ENCODE measurements at regions not wholly inside any gene's neighbourhood (a gene's known extent, or its start where the extent isn't known, plus 50 kb on each side); places are given as distances from the start of the nearest gene placed in this dataset.

DNA sequence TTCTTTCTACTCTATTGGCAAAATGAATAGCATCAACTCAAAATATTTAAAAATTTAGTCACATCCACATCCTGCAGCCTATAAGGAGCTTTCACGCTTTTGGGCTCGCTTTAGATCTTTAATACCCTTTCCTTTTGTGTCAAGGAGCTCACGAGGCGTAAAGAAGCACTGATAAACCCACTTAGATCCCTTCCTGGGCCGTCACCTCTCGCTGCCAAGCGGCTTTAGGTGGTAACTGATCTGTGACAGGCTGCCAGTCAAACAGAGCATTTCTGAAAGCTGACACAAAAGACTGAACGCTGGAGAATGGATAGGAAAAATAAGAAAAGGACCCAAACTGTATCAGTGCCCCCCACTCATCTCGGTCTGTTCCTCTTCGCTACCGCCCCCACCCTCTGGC is 385.7 kb upstream of the MMS22L start:
- Histone ChIP-seq H3K27me3 (replicated peaks; ENCODE audit: insufficient read depth, low read length) (no peaks in the 10 kb centered on the region), H3F3A (ENCODE audit: insufficient read depth, low read length) (no peaks in the 10 kb centered on the region), H3K9me3 (replicated peaks; ENCODE audit: insufficient read depth, low read length) (no peaks in the 10 kb centered on the region), H3K4me2 (ENCODE audit: low read depth, low read length) (no peak overlapping the region), H4K20me1 (ENCODE audit: insufficient read depth, low read length) (no peaks in the 10 kb centered on the region), H3K9me2 (replicated peaks; ENCODE audit: insufficient read depth, low read length) (no peaks in the 10 kb centered on the region; the same call in 1 of the 2 replicates), H2AFZ (ENCODE audit: low read length) (no peak overlapping the region), H3K4me3 (ENCODE audit: low read length) (no peak overlapping the region), H3K79me2 (ENCODE audit: low read length) (no peaks in the 10 kb centered on the region), H3K9ac (ENCODE audit: low read length) (no peak overlapping the region), H3K4me1 (ENCODE audit: low read length) (no peaks in the 10 kb centered on the region), H3K36me3 (replicated peaks; ENCODE audit: insufficient read depth, low read length) (no peaks in the 10 kb centered on the region), H3K27ac (ENCODE audit: low read length) (no peak overlapping the region)
- no peak for DNase-seq
- TF ChIP-seq EZH2phosphoT487 (IDR thresholded peaks at IDR 0.05; ENCODE audit: low read length) (no peak), EZH2 (optimal IDR thresholded peaks at IDR 0.05; ENCODE audit: low read depth, low read length) (no peak)
- TF ChIP-seq, protein P1, sequence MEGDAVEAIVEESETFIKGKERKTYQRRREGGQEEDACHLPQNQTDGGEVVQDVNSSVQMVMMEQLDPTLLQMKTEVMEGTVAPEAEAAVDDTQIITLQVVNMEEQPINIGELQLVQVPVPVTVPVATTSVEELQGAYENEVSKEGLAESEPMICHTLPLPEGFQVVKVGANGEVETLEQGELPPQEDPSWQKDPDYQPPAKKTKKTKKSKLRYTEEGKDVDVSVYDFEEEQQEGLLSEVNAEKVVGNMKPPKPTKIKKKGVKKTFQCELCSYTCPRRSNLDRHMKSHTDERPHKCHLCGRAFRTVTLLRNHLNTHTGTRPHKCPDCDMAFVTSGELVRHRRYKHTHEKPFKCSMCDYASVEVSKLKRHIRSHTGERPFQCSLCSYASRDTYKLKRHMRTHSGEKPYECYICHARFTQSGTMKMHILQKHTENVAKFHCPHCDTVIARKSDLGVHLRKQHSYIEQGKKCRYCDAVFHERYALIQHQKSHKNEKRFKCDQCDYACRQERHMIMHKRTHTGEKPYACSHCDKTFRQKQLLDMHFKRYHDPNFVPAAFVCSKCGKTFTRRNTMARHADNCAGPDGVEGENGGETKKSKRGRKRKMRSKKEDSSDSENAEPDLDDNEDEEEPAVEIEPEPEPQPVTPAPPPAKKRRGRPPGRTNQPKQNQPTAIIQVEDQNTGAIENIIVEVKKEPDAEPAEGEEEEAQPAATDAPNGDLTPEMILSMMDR (IDR thresholded peaks at IDR 0.05; ENCODE audit: low read length): no peak

DNA sequence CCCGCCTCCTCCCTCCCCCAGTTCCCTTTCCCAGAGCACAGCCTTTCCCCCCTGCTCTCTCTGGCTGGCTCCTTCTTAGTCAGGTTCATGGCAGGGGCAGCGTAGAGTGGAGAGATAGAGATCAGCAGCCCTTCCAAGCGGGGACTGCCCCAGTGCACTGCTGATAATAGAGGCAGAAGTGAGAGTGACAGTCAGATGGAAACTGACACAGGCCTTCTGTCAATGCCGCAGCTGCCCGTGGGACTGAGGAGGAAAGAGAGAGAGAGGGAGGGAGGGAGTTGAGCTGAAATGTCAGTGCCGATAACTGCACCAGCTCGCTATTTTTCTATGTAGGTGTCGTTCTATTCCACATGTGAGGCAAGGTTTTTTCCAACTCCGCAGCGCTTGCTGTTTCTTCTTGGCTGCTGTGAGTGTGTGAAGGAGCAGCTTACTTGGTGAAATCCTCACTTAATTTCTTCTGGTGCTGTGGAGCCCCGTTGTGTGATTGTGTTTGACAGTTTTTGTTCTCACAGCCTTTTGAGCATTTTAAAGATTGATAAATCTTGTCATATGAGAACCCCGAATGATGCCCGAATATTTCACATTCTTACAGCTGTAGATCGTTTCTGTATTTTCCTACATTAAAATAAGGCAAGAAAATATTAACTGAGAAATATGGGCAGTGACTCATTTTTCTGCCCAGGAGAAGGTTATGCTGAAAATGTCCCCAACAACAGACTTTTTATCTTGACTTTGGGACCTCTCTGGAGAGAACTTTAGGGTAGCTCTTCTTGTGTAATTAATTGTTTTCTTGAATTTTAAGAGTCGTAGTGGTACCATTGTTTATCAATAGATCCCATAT is 386.4 kb upstream of the MMS22L start:
- DNase-seq: no peak
- Histone ChIP-seq H3K4me3 (ENCODE audit: low read length) (no peak overlapping the region), H3K4me1 (ENCODE audit: low read length) (no peaks in the 10 kb centered on the region), H4K20me1 (ENCODE audit: insufficient read depth, low read length) (no peaks in the 10 kb centered on the region), H3K9ac (ENCODE audit: low read length) (no peak overlapping the region), H3K36me3 (replicated peaks; ENCODE audit: insufficient read depth, low read length) (no peaks in the 10 kb centered on the region), H3K9me2 (replicated peaks; ENCODE audit: insufficient read depth, low read length) (no peaks in the 10 kb centered on the region; the same call in 1 of the 2 replicates), H3K9me3 (replicated peaks; ENCODE audit: insufficient read depth, low read length) (no peaks in the 10 kb centered on the region), H3K27me3 (replicated peaks; ENCODE audit: insufficient read depth, low read length) (no peaks in the 10 kb centered on the region), H2AFZ (ENCODE audit: low read length) (no peak overlapping the region), H3F3A (ENCODE audit: insufficient read depth, low read length) (no peaks in the 10 kb centered on the region), H3K79me2 (ENCODE audit: low read length) (no peaks in the 10 kb centered on the region), H3K4me2 (ENCODE audit: low read depth, low read length) (no peak overlapping the region), H3K27ac (ENCODE audit: low read length) (no peak overlapping the region)
- TF ChIP-seq, protein P1 (IDR thresholded peaks at IDR 0.05; ENCODE audit: low read length): no peak

- no peaks in the 10 kb centered on the region for H3K4me1 ChIP-seq (ENCODE audit: low read length)
- DNase-seq: no peak
- no peaks in the 10 kb centered on the region for H3K27me3 ChIP-seq (replicated peaks; ENCODE audit: insufficient read depth, low read length)
- no peaks in the 10 kb centered on the region for H4K20me1 ChIP-seq (ENCODE audit: insufficient read depth, low read length)
- H2AFZ ChIP-seq (ENCODE audit: low read length): no peak overlapping the region
- H3F3A ChIP-seq (ENCODE audit: insufficient read depth, low read length): no peaks in the 10 kb centered on the region
- no peaks in the 10 kb centered on the region for H3K79me2 ChIP-seq (ENCODE audit: low read length)
- H3K9ac ChIP-seq (ENCODE audit: low read length): no peak overlapping the region
- no peak overlapping the region for H3K27ac ChIP-seq (ENCODE audit: low read length)
- no peak overlapping the region for H3K4me2 ChIP-seq (ENCODE audit: low read depth, low read length)
- TF ChIP-seq EZH2phosphoT487 (IDR thresholded peaks at IDR 0.05; ENCODE audit: low read length): no peak
- no peak for TF ChIP-seq EZH2 (optimal IDR thresholded peaks at IDR 0.05; ENCODE audit: low read depth, low read length)
- H3K4me3 ChIP-seq (ENCODE audit: low read length): no peak overlapping the region
- H3K36me3 ChIP-seq (replicated peaks; ENCODE audit: insufficient read depth, low read length): no peaks in the 10 kb centered on the region
- no peaks in the 10 kb centered on the region for H3K9me2 ChIP-seq (replicated peaks; ENCODE audit: insufficient read depth, low read length)
- no peaks in the 10 kb centered on the region for H3K9me3 ChIP-seq (replicated peaks; ENCODE audit: insufficient read depth, low read length)
Observed at GRCh38 chr6:97674802-97675201, 391.8 kb upstream of the MMS22L start.

GRCh38 chr6:97677626-97678025 is 394.6 kb upstream of the MMS22L start:
- no peaks in the 10 kb centered on the region for H3K4me1 ChIP-seq (ENCODE audit: low read length)
- TF ChIP-seq EZH2 (optimal IDR thresholded peaks at IDR 0.05; ENCODE audit: low read depth, low read length): no peak
- TF ChIP-seq EZH2phosphoT487 (IDR thresholded peaks at IDR 0.05; ENCODE audit: low read length): no peak
- TF ChIP-seq, protein P1 (IDR thresholded peaks at IDR 0.05; ENCODE audit: low read length): no peak
- no peaks in the 10 kb centered on the region for H3K9me3 ChIP-seq (replicated peaks; ENCODE audit: insufficient read depth, low read length)
- no peak overlapping the region for H3K27ac ChIP-seq (ENCODE audit: low read length)
- H3K4me2 ChIP-seq (ENCODE audit: low read depth, low read length): no peak overlapping the region
- H4K20me1 ChIP-seq (ENCODE audit: insufficient read depth, low read length): no peaks in the 10 kb centered on the region
- H2AFZ ChIP-seq (ENCODE audit: low read length): no peak overlapping the region
- no peaks in the 10 kb centered on the region for H3F3A ChIP-seq (ENCODE audit: insufficient read depth, low read length)
- no peaks in the 10 kb centered on the region for H3K27me3 ChIP-seq (replicated peaks; ENCODE audit: insufficient read depth, low read length)
- H3K9ac ChIP-seq (ENCODE audit: low read length): no peak overlapping the region
- H3K79me2 ChIP-seq (ENCODE audit: low read length): no peaks in the 10 kb centered on the region
- no peak for DNase-seq
- no peaks in the 10 kb centered on the region for H3K9me2 ChIP-seq (replicated peaks; ENCODE audit: insufficient read depth, low read length)
- no peak overlapping the region for H3K4me3 ChIP-seq (ENCODE audit: low read length)
- no peaks in the 10 kb centered on the region for H3K36me3 ChIP-seq (replicated peaks; ENCODE audit: insufficient read depth, low read length)

Data from MM.1S (cell line).